GM23338 (cell line): ENCODE measurements at regions not wholly inside any gene's neighbourhood (a gene's known extent, or its start where the extent isn't known, plus 50 kb on each side); places are given as distances from the start of the nearest gene placed in this dataset.

ENCODE experiments used
- ATAC-seq: fragments of 200-7000 bp; cut with Tn5 transposase; 3 replicates; pipeline ENCODE4 v1.9.1; 2020
- DNase-seq: peaks from one replicate; pipeline ENCODE4 v3.0.0-alpha.2; 2015; ENCODE audit warnings: low spot score
- H2AFZ ChIP-seq: fragments of 200-600 bp; sonication (generic); 2 replicates; pipeline ENCODE4 v1.8.0; 2016; ENCODE audit warnings: antibody characterized with exemption, mild to moderate bottlenecking, moderate library complexity
- H3F3A ChIP-seq: fragments of 200-600 bp; sonication (generic); replicated peaks from 2 replicates; pipeline ENCODE4 v1.8.0; 2017; ENCODE audit warnings: antibody characterized with exemption, mixed run types, low read depth
- H3K27ac ChIP-seq: fragments of 200-600 bp; sonication (generic); 2 replicates; pipeline ENCODE4 v1.6.1; 2016; ENCODE audit warnings: low read depth
- H3K27me3 ChIP-seq: fragments of 200-600 bp; sonication (generic); 2 replicates; pipeline ENCODE4 v1.8.0; 2016; ENCODE audit warnings: mild to moderate bottlenecking, mixed run types, moderate library complexity; ENCODE audit not compliant: insufficient read depth
- H3K36me3 ChIP-seq: fragments of 200-600 bp; sonication (generic); 2 replicates; pipeline ENCODE4 v1.8.0; 2016; ENCODE audit warnings: mild to moderate bottlenecking; ENCODE audit not compliant: insufficient read depth
- H3K4me1 ChIP-seq: fragments of 200-600 bp; sonication (generic); 2 replicates; pipeline ENCODE4 v1.8.0; 2016; ENCODE audit warnings: mild to moderate bottlenecking, moderate library complexity; ENCODE audit not compliant: insufficient read depth
- H3K4me2 ChIP-seq: fragments of 200-600 bp; sonication (generic); 2 replicates; pipeline ENCODE4 v1.7.1; 2017; ENCODE audit warnings: mixed run types
- H3K4me3 ChIP-seq: fragments of 200-600 bp; sonication (generic); 2 replicates; pipeline ENCODE4 v1.6.1; 2016; ENCODE audit warnings: mixed run types
- H3K79me2 ChIP-seq: fragments of 200-600 bp; sonication (generic); replicated peaks from 2 replicates; pipeline ENCODE4 v1.8.0; 2017; ENCODE audit warnings: mild to moderate bottlenecking; ENCODE audit not compliant: insufficient read depth
- H3K9me2 ChIP-seq: fragments of 200-600 bp; sonication (generic); 2 replicates; pipeline ENCODE4 v1.8.0; 2017; ENCODE audit not compliant: insufficient read depth
- H4K20me1 ChIP-seq: fragments of 200-600 bp; sonication (generic); replicated peaks from 2 replicates; pipeline ENCODE4 v1.8.0; 2017; ENCODE audit warnings: mild to moderate bottlenecking; ENCODE audit not compliant: insufficient read depth
- H3K27ac Mint-ChIP-seq: 2 replicates; pipeline ENCODE4 v1.8.0; 2020; ENCODE audit warnings: inconsistent platforms, mild to moderate bottlenecking, moderate library complexity, mixed read lengths
- H3K27me3 Mint-ChIP-seq: 3 replicates; pipeline ENCODE4 v1.8.0; 2022; ENCODE audit warnings: low read depth, mild to moderate bottlenecking, moderate library complexity, mixed read lengths, inconsistent platforms; ENCODE audit not compliant: insufficient read depth, poor library complexity
- H3K36me3 Mint-ChIP-seq: 3 replicates; pipeline ENCODE4 v1.8.0; 2021; ENCODE audit warnings: low read depth, mild to moderate bottlenecking, inconsistent platforms, moderate library complexity, mixed read lengths
- H3K4me1 Mint-ChIP-seq: 3 replicates; pipeline ENCODE4 v1.8.0; 2020; ENCODE audit warnings: mild to moderate bottlenecking, inconsistent platforms, mixed read lengths
- H3K4me3 Mint-ChIP-seq: 3 replicates; pipeline ENCODE4 v1.8.0; 2021; ENCODE audit warnings: moderate library complexity, mild to moderate bottlenecking, inconsistent platforms, mixed read lengths
- H3K9me3 Mint-ChIP-seq: 3 replicates; pipeline ENCODE4 v1.8.0; 2020; ENCODE audit warnings: moderate library complexity, mild to moderate bottlenecking, inconsistent platforms, mixed read lengths
- EZH2phosphoT487 ChIP-seq: fragments of 200-600 bp; sonication (generic); IDR thresholded peaks from one replicate; pipeline ENCODE4 v1.8.1; 2018; ENCODE audit warnings: antibody characterized with exemption; ENCODE audit not compliant: unreplicated experiment
- JUNB ChIP-seq: IDR thresholded peaks from one replicate; pipeline ENCODE4 v1.6.1; 2016; ENCODE audit warnings: antibody characterized with exemption; ENCODE audit not compliant: unreplicated experiment
- REST ChIP-seq: IDR thresholded peaks from one replicate; pipeline ENCODE4 v1.6.1; 2018; ENCODE audit warnings: antibody characterized with exemption; ENCODE audit not compliant: unreplicated experiment
- ZNF462 ChIP-seq: fragments of 250-450 bp; sonication (Bioruptor Pico); IDR thresholded peaks from 2 replicates; pipeline ENCODE4 v1.5.0; 2020; ENCODE audit warnings: mild to moderate bottlenecking, moderate library complexity

GRCh38 chr6:159418997-159419396 lies 249.8 kb downstream of the FNDC1 start:
- peaks cover 7% of the 10 kb centered on the region for H3K27me3 Mint-ChIP-seq
- no peaks in the 10 kb centered on the region for H3F3A ChIP-seq
- no peaks in the 10 kb centered on the region for H3K4me1 ChIP-seq
- no peak for ATAC-seq
- no peak overlapping the region for H3K4me2 ChIP-seq
- peaks cover 4% of the 10 kb centered on the region for H3K36me3 ChIP-seq
- no peaks in the 10 kb centered on the region for H4K20me1 ChIP-seq
- peaks cover 9% of the 10 kb centered on the region for H3K9me3 Mint-ChIP-seq
- no peaks in the 10 kb centered on the region for H3K27me3 ChIP-seq
- no peak overlapping the region for H3K27ac Mint-ChIP-seq
- H2AFZ ChIP-seq, result no peak overlapping the region
- no peak overlapping the region for H3K27ac ChIP-seq
- peaks cover 2% of the 10 kb centered on the region; the same call in 1 of the 2 replicates for H3K9me2 ChIP-seq
- DNase-seq, result no peak
- no peak overlapping the region for H3K4me3 ChIP-seq
- no peak overlapping the region for H3K4me3 Mint-ChIP-seq
- TF ChIP-seq JUNB (no peak), EZH2phosphoT487 (no peak), ZNF462 (CRISPR knock-in tag) (no peak), REST (no peak)
- no peaks in the 10 kb centered on the region for H3K79me2 ChIP-seq
- H3K36me3 Mint-ChIP-seq, result no peaks in the 10 kb centered on the region; the same call in 2 of the 3 replicates
- peaks cover 5% of the 10 kb centered on the region; the same call in 2 of the 3 replicates for H3K4me1 Mint-ChIP-seq
